PC-3 (cell line): ENCODE measurements at regions not wholly inside any gene's neighbourhood (a gene's known extent, or its start where the extent isn't known, plus 50 kb on each side); places are given as distances from the start of the nearest gene placed in this dataset.

Experiments
- ATAC-seq: fragments of 200-7000 bp; cut with Tn5 transposase; 2 replicates; pipeline ENCODE4 v1.9.1; 2020; ENCODE audit warnings: mild to moderate bottlenecking, moderate library complexity
- BruUV-seq: library from RNA; stranded (reverse); fragments of 400-500 nt; replicated peaks from 2 replicates; lab custom pipeline; 2021; lab: Mats Ljungman, UMichigan
- CTCF ChIA-PET: fragments of 300-600 bp; sonication (Branson Sonifier 250); formaldehyde crosslinking; loops from one replicate; lab custom pipeline; 2022; ENCODE audit warnings: antibody characterized with exemption; lab: Charles Lee
- POLR2A ChIA-PET: fragments of 300-600 bp; sonication (Branson Sonifier 250); formaldehyde crosslinking; loops from one replicate; lab custom pipeline; 2022; ENCODE audit warnings: antibody characterized with exemption; ENCODE audit not compliant: unreplicated experiment; lab: Charles Lee
- DNase-seq: peaks from one replicate; pipeline ENCODE4 v3.0.0-alpha.2; 2015
- H2AFZ ChIP-seq: fragments of 300-600 bp; sonication (generic); 2 replicates; pipeline ENCODE4 v1.6.0; 2016; ENCODE audit warnings: antibody characterized with exemption, low read length
- H3F3A ChIP-seq: fragments of 300-600 bp; sonication (generic); one replicate; pipeline ENCODE4 v1.6.0; 2017; ENCODE audit warnings: antibody characterized with exemption, low read length, control low read depth, mild to moderate bottlenecking; ENCODE audit not compliant: unreplicated experiment
- H3K27ac ChIP-seq: fragments of 300-600 bp; sonication (generic); 2 replicates; pipeline ENCODE4 v1.5.1; 2016; ENCODE audit warnings: mild to moderate bottlenecking, low read length
- H3K27me3 ChIP-seq: fragments of 300-600 bp; sonication (generic); 2 replicates; pipeline ENCODE4 v1.6.1; 2016; ENCODE audit warnings: low read length, mixed read lengths
- H3K36me3 ChIP-seq: fragments of 300-600 bp; sonication (generic); 2 replicates; pipeline ENCODE4 v1.6.1; 2016; ENCODE audit warnings: low read depth, mixed run types, low read length, mixed read lengths
- H3K4me1 ChIP-seq: fragments of 300-600 bp; sonication (generic); 2 replicates; pipeline ENCODE4 v1.5.1; 2016; ENCODE audit warnings: low read length; ENCODE audit not compliant: insufficient read depth
- H3K4me2 ChIP-seq: fragments of 300-600 bp; sonication (generic); 2 replicates; pipeline ENCODE4 v1.6.0; 2016; ENCODE audit warnings: low read length
- H3K4me3 ChIP-seq: fragments of 300-600 bp; sonication (generic); 2 replicates; pipeline ENCODE4 v1.5.1; 2016; ENCODE audit warnings: mild to moderate bottlenecking, low read length, mixed read lengths
- H3K79me2 ChIP-seq: fragments of 300-600 bp; sonication (generic); 2 replicates; pipeline ENCODE4 v1.6.1; 2017; ENCODE audit warnings: low read length, mixed read lengths
- H3K9ac ChIP-seq: fragments of 300-600 bp; sonication (generic); 2 replicates; pipeline ENCODE4 v1.6.0; 2016; ENCODE audit warnings: mild to moderate bottlenecking, low read length
- H3K9me2 ChIP-seq: fragments of 300-600 bp; sonication (generic); replicated peaks from 2 replicates; pipeline ENCODE4 v1.6.1; 2016; ENCODE audit warnings: mixed run types, low read length, mixed read lengths
- H3K9me3 ChIP-seq: fragments of 300-600 bp; sonication (generic); 2 replicates; pipeline ENCODE4 v1.6.1; 2016; ENCODE audit warnings: low read length, mixed read lengths
- H4K20me1 ChIP-seq: fragments of 300-600 bp; sonication (generic); 2 replicates; pipeline ENCODE4 v1.6.1; 2016; ENCODE audit warnings: low read length, mixed read lengths
- EZH2 ChIP-seq: fragments of 300-600 bp; sonication (generic); IDR thresholded peaks from one replicate; pipeline ENCODE4 v1.6.1; 2017; ENCODE audit warnings: antibody characterized with exemption, mild to moderate bottlenecking, low read length; ENCODE audit not compliant: unreplicated experiment
- EZH2phosphoT487 ChIP-seq: fragments of 300-600 bp; sonication (generic); IDR thresholded peaks from 2 replicates; pipeline ENCODE4 v1.6.1; 2018; ENCODE audit warnings: mild to moderate bottlenecking, antibody characterized with exemption, low read length, borderline replicate concordance
- intact Hi-C: fragments of 100-400 bp; cut with micrococcal nuclease; formaldehyde crosslinking; loops from 2 replicates; pipeline ENCODE4 v1.9.0; 2023
- TF ChIP-seq, protein P1 (sequence below): fragments of 300-600 bp; sonication (generic); conservative IDR thresholded peaks from 2 replicates; pipeline ENCODE4 v1.5.1; 2017; ENCODE audit warnings: antibody characterized with exemption, low read depth, mild to moderate bottlenecking, low read length

GRCh38 chr5:67817652-67818051 lies 397.9 kb upstream of the PIK3R1 start:
- intact Hi-C loops: no loop called here
- Histone ChIP-seq H2AFZ (no peak overlapping the region), H3K9me3 (no peaks in the 10 kb centered on the region), H3K27me3 (no peaks in the 10 kb centered on the region), H3K4me2 (no peak overlapping the region), H3K4me1 (no peaks in the 10 kb centered on the region), H3K4me3 (no peak overlapping the region), H3F3A (no peaks in the 10 kb centered on the region), H3K36me3 (no peaks in the 10 kb centered on the region), H3K79me2 (no peaks in the 10 kb centered on the region), H3K9me2 (no peaks in the 10 kb centered on the region), H3K9ac (no peak overlapping the region), H3K27ac (no peak overlapping the region), H4K20me1 (no peaks in the 10 kb centered on the region)
- CTCF ChIA-PET: no interaction called here
- TF ChIP-seq, protein P1, sequence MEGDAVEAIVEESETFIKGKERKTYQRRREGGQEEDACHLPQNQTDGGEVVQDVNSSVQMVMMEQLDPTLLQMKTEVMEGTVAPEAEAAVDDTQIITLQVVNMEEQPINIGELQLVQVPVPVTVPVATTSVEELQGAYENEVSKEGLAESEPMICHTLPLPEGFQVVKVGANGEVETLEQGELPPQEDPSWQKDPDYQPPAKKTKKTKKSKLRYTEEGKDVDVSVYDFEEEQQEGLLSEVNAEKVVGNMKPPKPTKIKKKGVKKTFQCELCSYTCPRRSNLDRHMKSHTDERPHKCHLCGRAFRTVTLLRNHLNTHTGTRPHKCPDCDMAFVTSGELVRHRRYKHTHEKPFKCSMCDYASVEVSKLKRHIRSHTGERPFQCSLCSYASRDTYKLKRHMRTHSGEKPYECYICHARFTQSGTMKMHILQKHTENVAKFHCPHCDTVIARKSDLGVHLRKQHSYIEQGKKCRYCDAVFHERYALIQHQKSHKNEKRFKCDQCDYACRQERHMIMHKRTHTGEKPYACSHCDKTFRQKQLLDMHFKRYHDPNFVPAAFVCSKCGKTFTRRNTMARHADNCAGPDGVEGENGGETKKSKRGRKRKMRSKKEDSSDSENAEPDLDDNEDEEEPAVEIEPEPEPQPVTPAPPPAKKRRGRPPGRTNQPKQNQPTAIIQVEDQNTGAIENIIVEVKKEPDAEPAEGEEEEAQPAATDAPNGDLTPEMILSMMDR: no peak
- TF ChIP-seq EZH2 (no peak), EZH2phosphoT487 (no peak)
- no TSS peak for BruUV-seq
- ATAC-seq (no peak), DNase-seq (no peak)
- POLR2A ChIA-PET: no interaction called here

DNA sequence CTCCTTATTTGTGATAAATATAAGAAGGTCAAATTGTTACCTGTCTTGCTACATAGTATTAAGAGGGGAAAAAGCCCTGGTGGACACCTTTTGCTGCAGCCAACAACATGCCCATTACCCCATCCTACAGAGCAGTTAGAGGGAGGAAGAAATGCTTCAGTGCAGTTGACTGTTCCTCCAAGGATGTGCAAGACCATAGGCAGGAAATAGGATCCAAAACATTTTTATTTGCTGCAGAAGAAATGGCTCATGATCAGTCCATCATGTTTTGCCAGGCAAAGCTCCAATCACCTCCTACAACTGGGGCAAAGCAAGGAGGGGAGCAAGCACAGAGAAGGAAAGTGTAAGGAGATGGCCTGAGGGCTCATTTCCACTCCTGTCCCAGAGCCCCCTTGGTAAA lies 399.1 kb upstream of the PIK3R1 start:
- Histone ChIP-seq H3K9me3 (no peaks in the 10 kb centered on the region), H2AFZ (no peak overlapping the region), H3K27me3 (no peaks in the 10 kb centered on the region), H3K4me1 (no peaks in the 10 kb centered on the region), H3K9me2 (no peaks in the 10 kb centered on the region), H3K9ac (no peak overlapping the region), H3K36me3 (no peaks in the 10 kb centered on the region), H3K79me2 (no peaks in the 10 kb centered on the region), H3K4me2 (no peak overlapping the region), H3K4me3 (no peak overlapping the region), H3F3A (no peaks in the 10 kb centered on the region), H3K27ac (no peak overlapping the region), H4K20me1 (no peaks in the 10 kb centered on the region)
- BruUV-seq: no TSS peak
- CTCF ChIA-PET: no interaction called here
- no peak for DNase-seq
- POLR2A ChIA-PET: no interaction called here
- intact Hi-C loops: no loop called here
- TF ChIP-seq EZH2 (no peak), EZH2phosphoT487 (no peak)
- no peak for ATAC-seq

DNA sequence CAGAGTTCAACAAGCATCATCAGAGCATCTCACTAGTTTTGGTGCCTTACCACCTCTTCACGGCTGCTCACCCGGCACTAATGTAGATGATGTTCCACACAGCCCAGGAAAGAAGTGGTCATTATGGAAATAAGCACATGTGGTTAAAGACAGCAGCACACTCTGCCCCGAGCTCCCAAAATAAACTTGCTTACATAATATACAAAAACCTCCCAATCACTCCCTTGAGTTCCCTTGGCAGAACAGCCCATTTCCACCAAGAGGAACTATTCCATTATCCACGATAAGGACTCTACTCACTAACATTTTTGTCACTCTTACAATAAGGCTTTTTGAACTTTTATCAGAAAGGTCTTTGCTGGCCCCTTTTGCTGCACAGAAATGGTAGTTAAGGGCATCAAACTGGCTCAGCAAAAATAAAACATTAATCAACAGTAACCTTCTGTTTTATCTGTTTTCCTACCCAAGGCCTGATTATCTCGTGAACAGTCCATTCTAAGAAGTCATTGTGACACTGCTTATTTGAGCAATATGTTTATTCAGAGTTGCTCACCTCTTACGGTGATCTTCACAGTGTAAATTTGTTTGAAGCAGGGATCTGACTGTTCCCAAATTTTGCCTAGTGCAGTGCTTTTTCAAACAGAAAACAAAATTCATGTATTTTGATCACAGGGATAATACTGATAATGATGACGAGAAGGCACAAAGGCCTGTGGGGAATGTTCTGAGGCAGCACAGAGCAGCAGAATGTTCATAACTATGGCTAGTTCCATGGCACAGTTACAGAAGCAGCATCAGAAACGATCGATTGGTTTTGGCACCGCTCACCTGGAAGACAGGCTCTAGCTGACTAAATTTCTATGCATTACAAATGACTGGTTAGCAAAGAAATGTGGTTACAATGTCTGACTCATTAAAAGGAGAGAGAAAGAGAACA lies 399.8 kb upstream of the PIK3R1 start:
- POLR2A ChIA-PET: no interaction called here

More for the DNA sequence above, 399.8 kb upstream of the PIK3R1 start:
- DNase-seq (peak; percentile 1), ATAC-seq (no peak)
- TF ChIP-seq EZH2: no peak
- no peaks in the 10 kb centered on the region for H3K27me3 ChIP-seq
- BruUV-seq: no TSS peak
- H2AFZ ChIP-seq: no peak overlapping the region
- H3F3A ChIP-seq: no peaks in the 10 kb centered on the region
- no peaks in the 10 kb centered on the region for H3K9me2 ChIP-seq
- CTCF ChIA-PET: no interaction called here
- no peak overlapping the region for H3K4me2 ChIP-seq
- no peaks in the 10 kb centered on the region for H3K79me2 ChIP-seq
- no peaks in the 10 kb centered on the region for H3K36me3 ChIP-seq
- H3K27ac ChIP-seq: no peak overlapping the region
- H3K4me3 ChIP-seq: no peak overlapping the region
- H3K9ac ChIP-seq: no peak overlapping the region
- no peaks in the 10 kb centered on the region for H4K20me1 ChIP-seq
- no peaks in the 10 kb centered on the region for H3K9me3 ChIP-seq
- intact Hi-C loops: no loop called here
- H3K4me1 ChIP-seq: no peaks in the 10 kb centered on the region
